Astrocyte of the cerebellum (primary cell): ENCODE measurements at regions not wholly inside any gene's neighbourhood (a gene's known extent, or its start where the extent isn't known, plus 50 kb on each side); places are given as distances from the start of the nearest gene placed in this dataset.
"Not testable (repeated sequence)": the region's sequence is repeated elsewhere in the genome, so short reads cannot be mapped to it uniquely, and the experiment has no call there.

Experiments used
- DNase-seq: peaks from one replicate; pipeline ENCODE4 v3.0.0-alpha.2; 2011; ENCODE audit warnings: low read depth
- H3K4me3 ChIP-seq: 2 replicates; pipeline ENCODE4 v1.5.1; 2011; ENCODE audit warnings: mild to moderate bottlenecking, low read depth, low read length, moderate library complexity
- in situ Hi-C: cut with HindIII; loops from 2 replicates; pipeline ENCODE4 v1.10.0; 2017; ENCODE audit warnings: low sequenced_read_pairs
- TF ChIP-seq, protein P1 (sequence below): IDR thresholded peaks from 2 replicates; pipeline ENCODE4 v1.5.1; 2012; ENCODE audit warnings: low read length, low read depth, moderate library complexity, mild to moderate bottlenecking; ENCODE audit errors: missing control alignments

GRCh38 chr10:63822496-63822895 is 301.3 kb downstream of the REEP3 start:
- no peak for DNase-seq
- no peak overlapping the region for H3K4me3 ChIP-seq
- in situ Hi-C loops, result no loop called here
- TF ChIP-seq, protein P1, sequence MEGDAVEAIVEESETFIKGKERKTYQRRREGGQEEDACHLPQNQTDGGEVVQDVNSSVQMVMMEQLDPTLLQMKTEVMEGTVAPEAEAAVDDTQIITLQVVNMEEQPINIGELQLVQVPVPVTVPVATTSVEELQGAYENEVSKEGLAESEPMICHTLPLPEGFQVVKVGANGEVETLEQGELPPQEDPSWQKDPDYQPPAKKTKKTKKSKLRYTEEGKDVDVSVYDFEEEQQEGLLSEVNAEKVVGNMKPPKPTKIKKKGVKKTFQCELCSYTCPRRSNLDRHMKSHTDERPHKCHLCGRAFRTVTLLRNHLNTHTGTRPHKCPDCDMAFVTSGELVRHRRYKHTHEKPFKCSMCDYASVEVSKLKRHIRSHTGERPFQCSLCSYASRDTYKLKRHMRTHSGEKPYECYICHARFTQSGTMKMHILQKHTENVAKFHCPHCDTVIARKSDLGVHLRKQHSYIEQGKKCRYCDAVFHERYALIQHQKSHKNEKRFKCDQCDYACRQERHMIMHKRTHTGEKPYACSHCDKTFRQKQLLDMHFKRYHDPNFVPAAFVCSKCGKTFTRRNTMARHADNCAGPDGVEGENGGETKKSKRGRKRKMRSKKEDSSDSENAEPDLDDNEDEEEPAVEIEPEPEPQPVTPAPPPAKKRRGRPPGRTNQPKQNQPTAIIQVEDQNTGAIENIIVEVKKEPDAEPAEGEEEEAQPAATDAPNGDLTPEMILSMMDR, result no peak

GRCh38 chr10:63825111-63825510 is 303.9 kb downstream of the REEP3 start:
- no peak overlapping the region for H3K4me3 ChIP-seq
- in situ Hi-C loops, result no loop called here
- TF ChIP-seq, protein P1, result no peak
- DNase-seq, result no peak

DNA sequence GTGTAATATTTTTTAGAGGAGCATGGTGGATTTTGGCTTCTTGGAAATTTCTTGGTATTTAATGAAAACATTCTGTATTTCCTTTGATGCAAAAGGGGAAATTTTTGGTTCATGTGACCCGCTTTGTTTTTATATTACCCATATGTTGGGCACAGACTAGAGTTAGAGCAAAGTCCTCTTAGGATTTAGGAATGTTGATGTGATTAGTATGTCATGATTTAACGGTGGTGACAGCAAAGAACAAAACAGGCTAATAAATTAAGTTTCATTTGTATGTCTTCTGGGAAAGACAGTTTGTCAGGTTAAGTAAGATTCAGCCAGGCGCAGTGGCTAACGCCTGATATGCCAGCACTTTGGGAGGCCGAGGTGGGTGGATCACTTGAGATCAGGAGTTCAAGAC is 304.6 kb downstream of the REEP3 start:
- no peak overlapping the region for H3K4me3 ChIP-seq
- DNase-seq, result no peak
- in situ Hi-C loops, result no loop called here
- TF ChIP-seq, protein P1, result no peak

DNA sequence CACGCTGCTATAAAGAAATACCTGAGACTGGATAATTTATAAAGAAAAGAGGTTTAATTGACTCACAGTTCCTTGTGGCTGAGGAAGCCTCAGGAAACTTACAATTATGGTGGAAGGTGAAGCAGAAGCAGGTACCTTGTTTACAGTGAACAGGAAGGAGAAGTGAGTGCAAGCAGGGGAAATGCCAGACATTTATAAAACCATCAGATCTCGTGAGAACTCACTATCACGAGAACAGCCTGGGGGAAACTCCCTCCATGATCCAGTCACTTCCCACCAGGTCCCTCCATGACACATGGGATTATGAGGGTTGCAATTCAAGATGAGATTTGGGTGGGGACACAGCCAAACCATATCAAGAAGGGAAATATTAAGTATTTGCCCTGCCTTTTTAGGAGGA is 305.8 kb downstream of the REEP3 start:
- H3K4me3 ChIP-seq, DNase-seq, in situ Hi-C loops: not testable (repeated sequence)

- in situ Hi-C loops, result no loop called here
- H3K4me3 ChIP-seq, result no peak overlapping the region
- no peak for DNase-seq
- TF ChIP-seq, protein P1, result no peak
Measured at GRCh38 chr10:63829020-63829419, 307.8 kb downstream of the REEP3 start.

DNA sequence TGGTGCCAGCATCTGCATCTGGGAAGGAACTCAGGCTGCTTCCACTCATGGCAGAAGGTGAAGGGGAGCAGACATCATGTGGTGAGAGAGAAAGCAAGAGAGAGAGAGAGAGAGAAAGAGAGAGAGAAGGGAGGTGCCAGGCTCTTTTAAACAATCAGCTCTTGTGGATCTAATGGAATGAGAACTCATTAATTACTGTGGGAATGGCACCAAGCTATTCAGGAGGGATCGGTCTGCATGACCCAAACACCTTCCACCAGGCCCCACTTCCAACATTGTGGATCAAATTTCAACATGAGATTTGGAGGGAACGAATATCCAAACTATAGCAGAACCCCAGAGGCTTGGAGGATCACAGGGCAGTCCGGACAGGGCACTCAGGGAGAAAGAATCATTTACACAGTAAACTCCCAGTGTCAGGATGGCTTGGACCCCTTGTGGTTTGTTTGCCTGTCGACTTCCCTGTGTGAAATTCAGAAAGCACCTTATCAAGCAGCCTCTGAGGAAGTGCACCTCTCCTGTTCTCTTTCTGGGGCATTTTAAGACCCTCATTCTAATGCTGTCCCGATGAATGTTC is 308.5 kb downstream of the REEP3 start:
- no peak for DNase-seq
- TF ChIP-seq, protein P1, result no peak
- in situ Hi-C loops, result no loop called here
- H3K4me3 ChIP-seq, result no peak overlapping the region

- no peak overlapping the region for H3K4me3 ChIP-seq
- DNase-seq, result no peak
- in situ Hi-C loops, result no loop called here
- TF ChIP-seq, protein P1, result no peak
Measured at GRCh38 chr10:63832686-63833085, 311.5 kb downstream of the REEP3 start.
